ENCODE measurements at regions not wholly inside any gene's neighbourhood (a gene's known extent, or its start where the extent isn't known, plus 50 kb on each side); places are given as distances from the start of the nearest gene placed in this dataset.
"Not testable (repeated sequence)": the region's sequence is repeated elsewhere in the genome, so short reads cannot be mapped to it uniquely, and the experiment has no call there.

DNA sequence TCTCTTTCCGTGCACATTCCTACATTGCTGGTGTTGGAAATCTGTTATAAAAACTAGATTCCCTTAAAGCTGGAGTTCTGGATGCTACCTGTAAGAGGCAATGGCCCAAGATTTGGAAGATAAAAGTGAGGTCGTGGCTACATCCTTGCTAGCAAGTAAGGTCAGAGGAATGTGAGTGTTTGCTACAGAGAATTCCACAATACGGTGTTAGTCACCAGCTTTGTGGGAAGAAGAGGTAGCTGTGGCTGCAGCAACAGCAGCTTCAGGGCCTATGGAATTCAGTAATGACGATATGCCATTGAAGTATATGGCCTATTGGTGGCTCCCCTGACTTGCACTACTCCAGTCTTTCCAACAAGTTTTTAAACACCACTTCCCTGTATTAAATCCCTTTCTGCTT, 227.7 kb upstream of the TMEM260 start:
- peak; percentile 47 for DNase-seq (ENCODE audit: low read depth)
- in situ Hi-C loops (cut with HindIII; ENCODE audit: low sequenced_read_pairs): no loop called here
- TF ChIP-seq, protein P1, sequence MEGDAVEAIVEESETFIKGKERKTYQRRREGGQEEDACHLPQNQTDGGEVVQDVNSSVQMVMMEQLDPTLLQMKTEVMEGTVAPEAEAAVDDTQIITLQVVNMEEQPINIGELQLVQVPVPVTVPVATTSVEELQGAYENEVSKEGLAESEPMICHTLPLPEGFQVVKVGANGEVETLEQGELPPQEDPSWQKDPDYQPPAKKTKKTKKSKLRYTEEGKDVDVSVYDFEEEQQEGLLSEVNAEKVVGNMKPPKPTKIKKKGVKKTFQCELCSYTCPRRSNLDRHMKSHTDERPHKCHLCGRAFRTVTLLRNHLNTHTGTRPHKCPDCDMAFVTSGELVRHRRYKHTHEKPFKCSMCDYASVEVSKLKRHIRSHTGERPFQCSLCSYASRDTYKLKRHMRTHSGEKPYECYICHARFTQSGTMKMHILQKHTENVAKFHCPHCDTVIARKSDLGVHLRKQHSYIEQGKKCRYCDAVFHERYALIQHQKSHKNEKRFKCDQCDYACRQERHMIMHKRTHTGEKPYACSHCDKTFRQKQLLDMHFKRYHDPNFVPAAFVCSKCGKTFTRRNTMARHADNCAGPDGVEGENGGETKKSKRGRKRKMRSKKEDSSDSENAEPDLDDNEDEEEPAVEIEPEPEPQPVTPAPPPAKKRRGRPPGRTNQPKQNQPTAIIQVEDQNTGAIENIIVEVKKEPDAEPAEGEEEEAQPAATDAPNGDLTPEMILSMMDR (IDR thresholded peaks at IDR 0.05; ENCODE audit: low read depth, low read length, missing control alignments): no peak
- no peak overlapping the region for H3K4me3 ChIP-seq (ENCODE audit: low read depth, low read length)

DNA sequence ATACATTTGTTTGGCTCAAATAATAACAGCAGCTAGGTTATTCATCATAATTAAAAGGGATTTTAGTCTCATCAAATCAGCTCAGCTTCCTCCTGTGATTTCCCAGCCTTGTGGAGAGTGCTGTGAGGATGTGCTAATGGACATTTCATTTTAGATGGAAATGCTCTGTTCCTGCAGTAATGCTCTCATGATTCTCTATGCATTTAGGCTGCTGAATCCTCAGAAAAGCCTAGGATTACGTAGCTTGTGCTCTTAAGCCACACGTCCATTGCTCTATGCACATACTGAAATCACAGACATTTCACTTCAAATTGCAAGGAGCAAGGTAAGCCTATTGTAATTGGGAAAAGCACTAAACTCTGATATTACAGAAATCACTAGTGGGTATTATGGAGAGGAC, 226.6 kb upstream of the TMEM260 start:
- TF ChIP-seq, protein P1 (IDR thresholded peaks at IDR 0.05; ENCODE audit: low read depth, low read length, missing control alignments): no peak
- H3K4me3 ChIP-seq (ENCODE audit: low read depth, low read length): no peak overlapping the region
- no peak for DNase-seq (ENCODE audit: low read depth)
- in situ Hi-C loops (cut with HindIII; ENCODE audit: low sequenced_read_pairs): no loop called here

DNA sequence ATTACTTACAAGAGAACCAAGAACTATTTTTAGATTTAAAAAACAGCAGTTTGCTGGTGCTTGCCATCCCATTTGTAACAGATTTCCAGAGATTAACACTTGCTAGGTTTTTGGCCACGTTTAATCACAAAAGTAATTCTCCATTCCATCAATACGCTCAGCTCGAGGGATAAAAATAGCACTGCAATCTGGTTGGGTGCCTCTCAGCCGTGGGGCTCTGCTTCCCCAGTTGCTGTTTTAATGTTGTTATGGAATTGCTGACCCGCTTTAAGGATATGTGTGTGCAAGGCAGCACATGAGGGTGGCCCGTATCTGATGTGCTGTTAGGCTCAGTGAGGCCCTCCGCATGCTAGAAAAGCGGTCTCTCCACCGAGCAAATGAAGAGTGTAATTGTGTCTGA, 222.2 kb upstream of the TMEM260 start:
- TF ChIP-seq, protein P1 (IDR thresholded peaks at IDR 0.05; ENCODE audit: low read depth, low read length, missing control alignments): no peak
- in situ Hi-C loops (cut with HindIII; ENCODE audit: low sequenced_read_pairs): no loop called here
- no peak overlapping the region for H3K4me3 ChIP-seq (ENCODE audit: low read depth, low read length)
- DNase-seq (ENCODE audit: low read depth): no peak

DNA sequence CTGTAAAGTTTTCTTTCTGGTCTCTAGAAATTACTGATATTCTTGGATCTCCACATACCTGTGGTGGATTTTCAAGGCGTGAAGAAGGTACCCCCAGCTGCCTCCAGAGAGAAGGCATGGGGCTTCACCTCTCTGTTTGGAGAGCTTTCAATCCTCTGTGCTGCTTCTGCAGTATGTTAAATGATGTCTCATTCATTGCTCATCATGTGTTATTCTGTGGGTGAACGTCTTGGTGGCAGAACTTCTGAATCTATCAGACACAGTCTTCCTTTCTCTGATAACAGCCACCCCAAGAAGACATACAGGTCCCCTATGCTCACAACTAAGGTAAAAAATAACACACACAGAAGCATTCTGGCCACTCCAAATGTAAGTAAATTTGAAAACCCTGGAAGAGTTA, 221.3 kb upstream of the TMEM260 start:
- in situ Hi-C loops (cut with HindIII; ENCODE audit: low sequenced_read_pairs): no loop called here
- TF ChIP-seq, protein P1 (IDR thresholded peaks at IDR 0.05; ENCODE audit: low read depth, low read length, missing control alignments): no peak
- DNase-seq (ENCODE audit: low read depth): no peak
- H3K4me3 ChIP-seq (ENCODE audit: low read depth, low read length): no peak overlapping the region

DNA sequence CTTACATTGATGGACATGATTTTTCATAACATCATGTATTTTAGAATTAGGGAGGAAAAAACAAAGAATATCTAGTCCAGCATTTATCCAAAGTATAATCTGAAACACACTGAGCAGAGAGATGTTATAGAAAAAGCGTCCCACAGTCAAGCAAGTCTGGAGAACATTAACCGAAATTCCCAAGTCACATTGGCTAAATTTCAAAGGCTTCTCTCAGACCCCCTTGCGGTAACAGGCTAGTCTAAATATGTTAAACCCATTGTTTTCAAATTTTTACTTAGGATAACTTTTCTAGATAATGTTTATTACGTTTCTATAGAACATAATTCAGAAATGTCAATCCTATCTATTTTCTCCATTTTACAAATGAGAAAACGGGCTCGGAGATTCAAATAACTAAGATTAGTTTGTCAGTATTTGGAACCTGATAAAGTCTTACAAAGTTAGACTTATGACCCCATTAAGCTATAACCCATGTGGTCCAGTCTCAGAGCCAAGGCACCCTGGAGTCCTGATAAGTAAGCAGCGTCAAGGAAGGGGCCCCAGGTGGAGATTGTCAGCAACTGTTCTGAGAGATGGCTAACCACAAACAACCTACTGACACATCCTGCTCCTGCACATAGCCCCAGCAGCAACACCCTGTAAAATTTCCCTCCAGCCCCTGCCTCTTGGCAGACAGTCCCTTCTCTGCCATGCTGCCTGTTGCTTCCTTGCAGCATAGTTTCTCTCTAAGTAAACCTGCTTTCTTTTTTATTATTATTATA, 220.6 kb upstream of the TMEM260 start:
- no peak for DNase-seq (ENCODE audit: low read depth)
- TF ChIP-seq, protein P1 (IDR thresholded peaks at IDR 0.05; ENCODE audit: low read depth, low read length, missing control alignments): no peak
- in situ Hi-C loops (cut with HindIII; ENCODE audit: low sequenced_read_pairs): no loop called here
- no peak overlapping the region for H3K4me3 ChIP-seq (ENCODE audit: low read depth, low read length)

DNA sequence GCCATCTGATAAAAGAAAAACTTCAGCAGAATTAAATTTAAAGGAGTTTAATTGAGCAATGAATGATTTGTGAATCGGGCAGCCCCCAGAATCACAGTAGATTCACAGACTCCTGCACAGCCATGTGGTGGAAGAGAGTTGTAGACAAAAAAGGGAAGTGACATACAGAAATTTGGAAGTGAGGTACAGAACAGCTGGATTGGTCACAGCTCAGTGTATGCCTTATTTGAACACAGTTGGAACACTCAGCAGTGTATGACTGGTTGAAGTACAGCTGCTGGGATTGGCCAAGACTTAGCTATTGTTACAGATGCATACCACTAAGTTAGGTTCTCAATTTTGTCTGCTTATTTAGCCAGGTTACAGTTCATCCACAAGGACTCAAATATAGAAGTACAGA, 213.9 kb upstream of the TMEM260 start:
- DNase-seq (ENCODE audit: low read depth); H3K4me3 ChIP-seq (ENCODE audit: low read depth, low read length); in situ Hi-C loops (cut with HindIII; ENCODE audit: low sequenced_read_pairs): not testable (repeated sequence)

DNA sequence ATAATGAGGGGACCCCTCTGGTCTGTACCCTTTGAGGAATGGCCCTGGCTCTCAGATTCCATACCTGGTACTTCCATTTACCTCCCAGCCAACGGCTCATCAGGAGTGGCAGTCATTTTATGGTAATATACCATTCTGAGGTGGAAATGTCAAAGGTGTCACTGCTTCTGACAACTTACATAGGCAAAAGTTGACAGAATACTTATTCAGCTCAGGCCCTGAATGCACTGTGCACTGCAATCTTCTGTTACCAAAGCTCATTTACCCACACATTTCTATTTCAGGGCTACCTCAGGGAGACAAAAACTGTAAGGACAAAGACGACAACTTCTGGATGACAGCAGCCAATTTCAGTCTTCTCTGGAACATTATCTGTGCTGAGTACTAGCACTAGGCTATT, 212.2 kb upstream of the TMEM260 start:
- in situ Hi-C loops (cut with HindIII; ENCODE audit: low sequenced_read_pairs): no loop called here
- DNase-seq (ENCODE audit: low read depth): no peak
- H3K4me3 ChIP-seq (ENCODE audit: low read depth, low read length): no peak overlapping the region
- TF ChIP-seq, protein P1 (IDR thresholded peaks at IDR 0.05; ENCODE audit: low read depth, low read length, missing control alignments): no peak

Measured in astrocyte of the cerebellum (primary cell).